Activated gamma-delta T cell treated with Interleukin-2 at 50 U/mL for 16 hours (primary cell): ENCODE measurements at regions not wholly inside any gene's neighbourhood (a gene's known extent, or its start where the extent isn't known, plus 50 kb on each side); places are given as distances from the start of the nearest gene placed in this dataset.

Experiments used
- DNase-seq: peaks from one replicate; pipeline ENCODE4 v3.0.0-alpha.2; 2020

DNA sequence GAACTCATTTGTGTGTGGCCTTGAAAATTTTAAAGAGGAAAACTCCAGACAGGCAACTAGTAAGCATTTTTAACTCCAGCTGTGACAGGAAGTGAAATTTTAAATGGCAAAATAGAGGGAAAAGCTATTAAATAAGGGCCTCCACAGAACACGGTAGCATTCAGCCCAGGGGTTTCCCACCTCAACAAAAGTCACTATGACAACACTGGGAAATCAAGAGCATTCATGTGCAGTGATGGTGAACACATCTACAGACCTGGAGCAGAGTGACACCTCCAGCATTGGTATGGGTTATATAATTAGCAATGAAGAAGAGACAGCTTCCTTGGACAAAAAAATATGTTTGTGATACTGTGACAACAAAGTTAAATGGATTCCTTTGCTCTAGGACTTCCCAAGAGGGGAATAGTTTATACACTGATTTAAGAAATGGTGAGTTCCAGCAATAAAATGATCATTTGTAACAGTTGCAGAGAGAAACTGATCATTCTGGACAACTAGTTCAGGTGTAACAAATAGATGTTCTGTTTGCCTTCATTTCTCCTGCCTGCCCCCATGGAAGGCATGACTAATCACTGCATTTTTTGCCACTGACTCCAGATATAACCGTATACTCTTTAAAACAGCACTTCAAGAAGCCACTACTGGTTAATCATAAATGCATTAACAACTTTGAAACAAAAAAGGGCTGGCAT lies 93.3 kb upstream of the SLC44A1 start:
- no peak for DNase-seq

DNA sequence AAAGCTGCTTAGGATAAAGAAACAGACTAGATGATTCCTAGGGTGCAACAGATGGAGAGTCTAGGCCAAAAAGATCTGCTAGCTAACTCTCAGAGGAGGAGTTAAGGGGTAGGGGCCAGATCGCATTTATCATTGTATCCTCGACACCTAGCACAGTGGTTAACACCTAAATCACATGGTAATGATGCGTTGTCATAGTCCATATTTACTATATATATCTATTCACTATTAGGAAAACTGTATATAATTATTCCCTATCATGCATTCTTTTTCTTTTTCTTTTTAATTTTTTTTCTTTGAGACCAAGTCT lies 92.8 kb upstream of the SLC44A1 start:
- DNase-seq: no peak

DNA sequence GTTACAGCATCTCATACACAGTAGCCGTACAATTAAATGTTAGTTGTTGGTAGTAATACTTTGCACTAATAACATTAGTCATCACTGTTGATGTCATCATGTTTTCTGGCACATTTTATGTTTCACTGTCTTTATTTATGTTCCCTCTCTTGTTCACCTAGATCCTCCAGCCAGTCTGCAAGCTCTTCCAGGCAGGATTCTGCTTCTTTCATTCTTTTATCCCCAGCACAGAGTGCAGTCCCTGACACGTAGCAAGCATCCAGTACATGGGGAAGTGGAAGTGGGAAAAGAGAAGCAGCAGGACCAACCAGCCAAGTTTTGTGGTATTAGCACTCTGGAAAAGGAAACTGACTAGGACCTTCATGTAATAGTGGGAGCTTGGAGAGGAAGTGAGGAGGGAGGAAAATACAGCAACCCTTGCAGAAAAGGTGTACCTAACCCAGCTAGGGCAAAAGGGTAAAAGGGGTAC lies 89.7 kb upstream of the SLC44A1 start:
- no peak for DNase-seq

DNA sequence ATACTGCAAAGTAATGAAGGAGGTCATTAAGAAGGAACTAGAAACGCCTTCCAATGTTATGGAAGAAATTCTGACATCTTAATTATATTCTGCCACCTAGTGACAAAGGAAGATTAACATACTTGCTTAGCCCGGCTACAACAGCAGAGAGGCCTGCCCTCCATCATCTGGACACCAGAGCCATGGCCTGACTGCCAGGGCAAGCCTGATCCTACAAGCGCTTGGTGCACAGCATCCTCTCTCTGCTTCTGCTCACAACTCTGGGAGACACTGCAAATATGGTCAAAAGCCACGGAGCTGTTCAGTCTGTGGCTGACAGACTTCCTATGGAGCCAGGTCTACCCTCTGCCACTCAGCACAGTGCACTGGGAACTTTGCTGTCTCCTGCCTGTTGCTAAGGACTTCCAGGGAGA lies 87.3 kb upstream of the SLC44A1 start:
- DNase-seq: no peak

DNA sequence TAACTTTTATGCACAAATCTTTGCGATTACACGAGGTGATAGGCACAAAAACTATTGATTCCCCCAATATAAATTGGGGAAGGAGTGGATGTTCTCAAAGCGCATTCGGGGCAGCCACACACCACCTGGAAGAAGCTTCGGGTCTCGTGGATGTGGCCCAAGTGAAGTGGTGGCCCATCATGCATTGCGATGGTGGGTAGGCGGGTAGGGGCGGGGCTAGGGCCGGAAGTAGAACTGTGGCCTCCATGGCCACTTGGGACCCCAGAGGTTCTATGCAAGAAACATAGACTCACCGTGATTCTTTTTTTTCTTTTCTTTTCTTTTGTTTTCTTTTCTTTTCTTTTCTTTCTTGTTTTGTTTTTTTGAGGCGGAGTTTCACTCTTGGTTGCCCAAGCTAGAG lies 86.4 kb upstream of the SLC44A1 start:
- DNase-seq: no peak

DNA sequence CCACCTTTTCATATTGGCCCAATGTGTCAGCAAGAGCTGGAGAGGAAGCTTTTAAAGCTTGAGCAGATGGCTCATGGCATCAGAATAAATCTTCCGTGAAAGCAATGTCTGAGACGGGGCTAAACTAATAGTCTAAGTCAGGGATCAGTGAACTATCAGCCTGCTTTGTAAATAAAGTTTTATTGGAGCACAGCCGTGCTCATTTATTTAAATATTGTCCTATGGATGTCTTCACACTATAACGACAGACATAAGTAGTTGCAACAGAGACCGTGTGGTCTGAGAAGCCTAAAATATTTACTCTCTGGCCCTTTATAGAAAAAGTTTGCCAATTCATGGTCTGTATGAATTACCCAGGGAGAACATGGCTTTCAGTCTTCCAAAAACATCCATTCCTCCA lies 85.6 kb upstream of the SLC44A1 start:
- no peak for DNase-seq

DNA sequence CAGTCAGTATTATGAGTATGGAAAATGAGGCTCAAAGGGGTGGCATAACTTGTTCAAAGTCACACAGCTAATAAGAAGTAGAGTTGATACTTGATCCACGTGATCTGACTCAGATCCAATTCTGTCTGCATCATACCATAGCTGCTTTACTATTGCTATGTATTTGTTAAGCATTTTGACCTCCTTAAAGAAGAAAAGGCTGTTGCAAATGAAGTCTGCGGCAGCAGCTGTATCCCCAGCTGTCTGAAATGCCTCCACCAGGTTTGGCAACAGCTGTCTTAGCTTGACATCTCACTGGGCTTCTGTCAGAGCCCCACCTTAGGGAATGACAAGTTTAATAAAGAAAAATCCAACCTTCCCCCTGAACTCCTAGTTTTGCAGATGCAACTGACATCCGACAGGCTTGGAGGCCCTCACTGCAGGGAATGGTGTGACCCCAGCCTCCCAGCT lies 75.6 kb upstream of the SLC44A1 start:
- DNase-seq: no peak

DNA sequence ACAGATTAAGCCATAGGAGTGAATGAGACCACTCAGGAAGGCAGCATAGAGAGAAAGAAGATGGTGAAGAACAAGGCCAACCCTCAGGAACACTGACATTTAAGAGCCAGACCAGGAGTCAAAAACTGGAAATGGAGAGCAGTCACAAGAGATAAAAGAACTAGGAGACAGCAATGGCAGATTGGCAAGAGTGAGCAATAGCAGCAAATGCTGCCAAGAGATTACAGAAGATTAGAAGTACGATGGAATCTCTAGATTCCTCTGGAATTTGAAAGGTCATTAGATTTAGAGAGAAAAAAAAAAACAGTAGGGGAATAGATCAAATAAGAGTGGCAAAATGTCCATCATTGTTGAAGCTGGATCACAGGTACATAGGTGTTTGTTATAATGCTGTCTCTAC lies 73.4 kb upstream of the SLC44A1 start:
- no peak for DNase-seq

DNA sequence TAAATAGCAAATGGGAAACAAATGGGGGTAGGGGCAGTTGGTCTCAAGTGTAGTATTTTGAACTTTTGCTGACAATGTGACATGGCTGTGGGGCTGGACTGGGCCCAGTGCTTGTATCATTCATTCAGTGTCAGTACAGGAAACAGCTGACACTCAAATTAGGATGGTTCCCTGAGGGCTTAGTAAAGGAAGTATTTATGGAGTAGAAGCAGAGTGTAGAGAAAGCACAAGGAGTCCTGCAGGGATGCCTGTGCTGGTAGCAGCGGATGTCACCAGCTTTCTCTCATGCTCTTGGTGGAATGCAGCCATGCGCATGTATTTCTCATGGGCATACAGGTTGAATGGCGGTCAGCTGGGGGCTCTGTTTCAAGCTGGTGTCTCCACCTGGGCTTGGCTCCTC lies 72.9 kb upstream of the SLC44A1 start:
- no peak for DNase-seq

DNA sequence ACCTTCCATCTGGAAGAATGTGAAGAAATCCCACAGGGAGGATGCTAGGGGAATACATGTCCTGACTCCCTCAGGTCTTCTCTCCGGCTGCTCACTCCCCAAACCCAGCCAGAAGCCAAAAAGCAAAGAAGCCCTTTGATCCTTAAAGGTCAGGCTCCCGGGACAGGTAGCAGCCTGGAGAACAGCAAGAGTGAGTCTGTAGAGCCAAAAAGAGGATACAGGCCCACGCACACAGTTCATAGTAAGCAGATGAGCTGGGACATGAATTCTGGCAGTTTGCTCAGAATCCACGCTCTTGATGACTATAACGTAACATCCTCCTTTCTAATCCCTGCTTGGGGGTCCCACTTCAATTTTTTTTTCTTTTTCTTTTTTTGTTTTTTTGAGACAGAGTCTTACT lies 72.0 kb upstream of the SLC44A1 start:
- DNase-seq: no peak

DNA sequence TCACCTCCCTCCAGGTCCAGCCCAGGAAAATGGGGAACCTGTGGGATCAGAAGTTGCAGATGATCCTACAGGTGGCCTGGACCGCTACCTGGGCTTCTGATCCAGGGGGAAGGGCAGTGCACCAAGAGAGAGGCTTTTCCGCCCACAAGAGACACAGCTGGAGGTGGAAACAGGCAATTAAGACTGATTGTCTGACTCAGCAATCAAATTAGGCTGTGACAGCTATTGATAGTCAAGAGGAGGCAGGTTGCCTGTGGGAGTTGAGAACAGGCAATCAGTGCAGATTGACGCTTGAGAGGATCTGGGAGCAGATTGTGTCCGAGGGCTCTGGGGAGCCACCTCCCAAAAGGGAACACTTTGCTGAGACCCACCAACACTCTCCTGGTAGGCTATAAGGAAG lies 71.1 kb upstream of the SLC44A1 start:
- no peak for DNase-seq

DNA sequence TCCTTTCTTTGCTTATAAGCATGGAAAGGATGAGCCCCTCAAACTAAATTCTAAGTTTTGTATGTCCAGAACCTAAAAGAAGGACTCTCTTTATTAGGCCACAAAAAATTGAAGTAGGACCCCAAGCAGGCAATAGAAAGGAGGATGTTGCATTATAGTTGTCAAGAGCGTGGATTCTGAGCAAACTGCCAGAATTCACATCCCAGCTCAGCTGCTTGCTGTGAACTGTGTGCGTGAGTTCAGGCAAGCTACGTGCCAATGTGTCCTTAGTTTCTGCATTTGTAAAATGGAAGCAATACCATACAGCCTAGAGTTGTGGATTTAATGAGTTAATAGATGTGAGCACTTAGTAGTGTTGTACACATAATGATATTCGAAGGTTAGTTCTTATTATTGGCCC lies 70.6 kb upstream of the SLC44A1 start:
- DNase-seq: no peak

DNA sequence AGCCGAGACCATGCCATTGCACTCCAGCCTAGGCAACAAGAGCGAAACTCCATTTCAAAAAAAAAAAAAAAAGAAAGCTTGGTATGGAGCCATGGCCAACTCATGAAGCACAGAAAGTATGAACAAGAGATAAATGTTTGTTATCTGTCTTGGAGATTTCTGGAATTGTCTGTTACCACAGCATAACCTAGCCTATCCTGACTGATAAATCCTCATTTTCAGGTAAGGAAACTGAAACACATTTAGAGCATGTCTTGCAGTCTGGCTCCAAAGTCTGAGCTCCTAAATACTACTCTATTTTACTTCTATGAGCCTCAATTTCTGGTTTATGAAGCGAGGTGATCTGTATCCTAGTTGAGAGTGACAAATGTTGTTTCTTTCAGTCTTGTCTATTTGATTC lies 68.3 kb upstream of the SLC44A1 start:
- no peak for DNase-seq

DNA sequence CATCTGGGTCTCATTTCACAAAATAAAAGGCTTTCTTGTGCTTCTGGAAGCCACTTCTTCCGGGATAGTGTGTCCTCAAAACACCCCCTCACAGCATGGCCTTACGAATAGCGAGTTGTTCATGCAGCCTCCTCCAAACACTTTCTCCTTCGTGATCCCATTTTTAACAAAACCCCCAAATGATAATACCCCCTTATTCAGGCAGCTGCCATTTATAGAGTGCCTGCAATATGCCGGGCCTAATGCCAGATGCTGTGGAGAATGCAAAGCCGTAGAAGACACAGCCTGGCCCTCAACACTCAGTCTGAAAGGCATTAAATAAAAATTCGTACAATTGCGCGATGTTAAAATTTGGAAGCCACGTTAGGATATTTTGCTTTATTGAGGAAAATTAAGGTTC lies 66.4 kb upstream of the SLC44A1 start:
- no peak for DNase-seq

DNA sequence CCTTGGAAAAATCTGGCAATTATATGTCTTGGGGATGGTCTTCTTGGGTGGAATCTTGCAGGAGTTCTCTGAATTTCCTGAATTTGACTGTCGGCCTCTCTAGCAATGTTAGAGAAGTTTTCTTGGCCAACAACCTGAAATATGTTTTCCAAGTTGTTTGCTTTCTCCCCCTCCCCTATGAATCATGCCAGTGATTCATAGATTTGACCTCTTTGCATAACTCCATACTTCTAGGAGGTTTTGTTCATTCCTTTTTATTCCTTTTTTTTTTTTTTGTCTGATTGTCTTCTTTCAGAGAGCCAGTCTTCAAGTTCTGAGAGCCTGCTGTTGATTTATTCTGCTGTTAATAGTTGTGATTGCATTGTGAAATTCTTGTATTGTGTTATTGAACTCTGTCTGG lies 56.7 kb upstream of the SLC44A1 start:
- no peak for DNase-seq

DNA sequence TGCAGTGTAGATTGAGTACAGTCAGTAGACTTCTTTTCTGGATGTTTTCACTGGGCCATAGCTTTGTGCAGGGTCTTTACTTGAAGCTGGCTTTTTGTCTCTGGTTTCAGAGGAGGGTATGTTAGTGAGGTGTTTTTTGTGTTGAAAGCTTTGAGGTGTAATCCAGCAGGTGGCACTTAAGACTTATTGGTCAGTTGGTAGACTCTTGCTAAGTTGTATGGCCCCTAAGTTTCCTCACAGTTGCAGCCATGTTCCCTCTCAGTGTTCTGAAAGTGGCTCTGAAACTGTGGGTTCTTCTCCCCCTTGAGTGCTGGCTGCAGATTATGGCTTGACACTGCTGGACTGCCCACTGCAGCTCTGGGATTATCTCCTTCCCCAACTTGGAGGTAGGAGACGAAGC lies 55.7 kb upstream of the SLC44A1 start:
- DNase-seq: no peak

DNA sequence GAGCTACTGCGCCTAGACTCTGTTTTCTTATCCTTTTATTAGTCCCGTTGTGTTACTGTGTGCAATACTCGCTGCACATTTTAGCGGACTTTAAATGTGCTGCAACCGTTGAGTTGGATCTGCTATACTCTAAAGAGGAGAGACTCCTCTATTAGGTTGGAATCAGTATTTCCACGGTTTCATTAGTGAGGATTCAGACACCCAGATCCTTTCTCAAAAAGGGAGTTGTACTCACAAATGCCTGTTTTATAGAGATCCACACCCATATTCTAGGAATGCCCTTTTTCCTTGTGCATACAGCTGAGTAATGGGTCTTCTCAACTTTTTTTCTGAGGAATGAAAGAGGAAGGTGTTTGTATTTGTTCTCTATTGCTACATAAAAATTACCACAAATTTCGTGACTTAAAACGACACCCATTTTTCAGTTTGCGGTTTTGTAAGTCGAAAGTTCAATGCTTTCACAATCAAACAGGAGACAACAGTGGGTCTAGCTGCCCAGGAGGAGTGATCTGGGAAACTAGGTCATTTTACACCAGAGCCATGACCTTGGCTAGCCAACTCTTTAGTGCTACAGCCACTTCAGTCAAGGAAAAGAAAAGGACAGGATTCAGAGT lies 52.8 kb upstream of the SLC44A1 start:
- no peak for DNase-seq

DNA sequence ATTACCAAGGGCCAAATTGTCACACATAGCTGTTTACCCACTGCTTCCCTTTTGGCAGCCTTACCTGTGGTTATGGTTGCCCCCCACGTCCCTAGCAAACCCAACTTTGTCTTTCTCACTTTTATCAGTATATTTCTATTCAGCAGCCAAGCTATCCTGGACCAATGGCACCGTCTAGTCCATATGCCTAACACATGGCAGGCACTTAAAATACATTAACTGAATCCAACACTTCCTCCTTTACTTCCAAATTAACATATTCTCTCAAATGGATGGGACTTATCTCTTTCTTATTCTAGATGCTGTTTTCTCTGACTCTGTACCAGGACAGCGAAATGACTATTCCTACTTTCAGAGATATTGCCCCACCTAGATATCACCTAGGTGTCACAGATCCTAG lies 50.9 kb upstream of the SLC44A1 start:
- no peak for DNase-seq

DNA sequence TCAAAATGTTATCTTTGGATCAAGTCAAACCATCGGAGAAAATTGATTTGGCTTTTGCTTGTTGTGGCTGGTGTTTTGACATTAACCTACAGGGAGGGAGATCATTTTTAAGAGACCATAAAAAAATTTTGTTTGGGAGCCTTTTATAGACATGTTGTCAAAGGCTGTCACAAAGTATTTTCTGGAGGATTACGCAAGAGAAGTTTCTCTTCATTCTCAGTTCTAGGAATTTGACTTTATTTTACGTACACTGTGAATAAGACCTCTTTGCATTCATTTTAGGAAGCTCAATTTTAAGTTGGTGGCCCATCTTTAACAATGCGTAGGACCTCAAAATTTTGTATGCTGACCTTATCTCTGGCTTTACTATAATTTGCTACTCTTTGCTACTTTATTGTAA lies 50.2 kb upstream of the SLC44A1 start:
- no peak for DNase-seq
